Endodermal cell (in vitro differentiated cells): ENCODE measurements at regions not wholly inside any gene's neighbourhood (a gene's known extent, or its start where the extent isn't known, plus 50 kb on each side); places are given as distances from the start of the nearest gene placed in this dataset.

Experiments
- DNase-seq: peaks from one replicate; pipeline ENCODE4 v3.0.0-alpha.2; 2017
- H3K27ac ChIP-seq: 2 replicates; pipeline ENCODE4 v1.5.1; 2013; ENCODE audit warnings: mild to moderate bottlenecking, low read depth, low read length, moderate library complexity
- H3K27me3 ChIP-seq: 2 replicates; pipeline ENCODE4 v1.6.1; 2013; ENCODE audit warnings: mild to moderate bottlenecking, low read length, moderate library complexity; ENCODE audit not compliant: insufficient read depth, control insufficient read depth, poor library complexity, severe bottlenecking
- H3K36me3 ChIP-seq: 2 replicates; pipeline ENCODE4 v1.7.0; 2013; ENCODE audit warnings: mild to moderate bottlenecking, low read length, moderate library complexity; ENCODE audit not compliant: control insufficient read depth, insufficient read depth
- H3K4me1 ChIP-seq: one replicate; pipeline ENCODE4 v1.7.0; 2013; ENCODE audit warnings: low read length; ENCODE audit not compliant: control insufficient read depth, insufficient read depth
- H3K4me3 ChIP-seq: 2 replicates; pipeline ENCODE4 v1.5.1; 2013; ENCODE audit warnings: mild to moderate bottlenecking, low read length, moderate library complexity
- H3K9ac ChIP-seq: 2 replicates; pipeline ENCODE4 v1.6.1; 2013; ENCODE audit warnings: mild to moderate bottlenecking, low read length, moderate library complexity; ENCODE audit not compliant: poor library complexity, severe bottlenecking; ENCODE audit errors: extremely low read depth
- H3K9me3 ChIP-seq: 2 replicates; pipeline ENCODE4 v1.6.1; 2013; ENCODE audit warnings: mild to moderate bottlenecking, low read length, moderate library complexity; ENCODE audit not compliant: control insufficient read depth
- H3K27ac Mint-ChIP-seq: 2 replicates; pipeline ENCODE4 v1.8.0; 2020; ENCODE audit warnings: mixed read lengths
- H3K27me3 Mint-ChIP-seq: 2 replicates; pipeline ENCODE4 v1.8.0; 2021; ENCODE audit warnings: mild to moderate bottlenecking, mixed read lengths; ENCODE audit not compliant: insufficient read depth
- H3K36me3 Mint-ChIP-seq: 2 replicates; pipeline ENCODE4 v1.8.0; 2020; ENCODE audit warnings: low read depth, mixed read lengths
- H3K4me1 Mint-ChIP-seq: 2 replicates; pipeline ENCODE4 v1.8.0; 2020; ENCODE audit warnings: mixed read lengths
- H3K4me3 Mint-ChIP-seq: 2 replicates; pipeline ENCODE4 v1.8.0; 2020; ENCODE audit warnings: mild to moderate bottlenecking, moderate library complexity, mixed read lengths
- H3K9me3 Mint-ChIP-seq: 2 replicates; pipeline ENCODE4 v1.8.0; 2020; ENCODE audit warnings: mild to moderate bottlenecking, mixed read lengths
- CTCF ChIP-seq: fragments of 200-600 bp; sonication (generic); conservative IDR thresholded peaks from 2 replicates; pipeline ENCODE4 v1.5.0; 2021; ENCODE audit warnings: antibody characterized with exemption, mild to moderate bottlenecking
- WGBS, 2 experiments: methylation state at CpG; one replicate each; pipeline versions ENCODE4 v1.1.5 to v1.1.7; 2013; ENCODE audit warnings: missing lambda C conversion rate in 2 of 2, mixed read lengths in 1 of 2; ENCODE audit not compliant: insufficient coverage in 1 of 2, insufficient read length in 1 of 2; 5-methylcytosine and 5-hydroxymethylcytosine counted together

DNA sequence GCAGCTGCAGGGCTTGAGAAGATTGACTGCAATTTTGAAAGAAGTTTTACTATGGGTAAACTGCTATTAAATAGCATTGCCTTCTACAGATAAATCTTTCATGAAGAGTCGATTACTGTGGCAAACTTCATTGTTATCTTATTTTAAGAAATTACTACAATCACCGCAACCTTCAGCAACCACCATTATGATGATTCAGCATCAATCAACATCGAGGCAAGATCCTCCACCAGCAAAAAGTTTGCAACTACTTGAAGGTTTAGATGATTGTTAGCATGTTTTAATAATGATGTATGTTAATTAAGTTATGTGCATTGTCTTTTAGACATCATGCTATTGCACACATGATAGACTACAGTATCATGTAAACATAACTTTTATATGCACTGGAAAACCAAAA lies 1511.0 kb downstream of the FSTL5 start:
- Histone ChIP-seq H3K4me3 (no peak overlapping the region), H3K9ac (no peak overlapping the region), H3K27me3 (no peaks in the 10 kb centered on the region), H3K27ac (no peak overlapping the region), H3K36me3 (no peaks in the 10 kb centered on the region), H3K9me3 (peaks cover 14% of the 10 kb centered on the region), H3K4me1 (no peaks in the 10 kb centered on the region)
- Mint-ChIP-seq H3K4me3 (no peak overlapping the region), H3K27me3 (no peaks in the 10 kb centered on the region), H3K4me1 (no peaks in the 10 kb centered on the region), H3K27ac (no peak overlapping the region), H3K9me3 (no peaks in the 10 kb centered on the region), H3K36me3 (no peaks in the 10 kb centered on the region)
- TF ChIP-seq CTCF, result no peak
- WGBS, 2 experiments, result 80 to 94% methylated on average over 1 to 3 of the region's 3 CpGs
- no peak for DNase-seq

DNA sequence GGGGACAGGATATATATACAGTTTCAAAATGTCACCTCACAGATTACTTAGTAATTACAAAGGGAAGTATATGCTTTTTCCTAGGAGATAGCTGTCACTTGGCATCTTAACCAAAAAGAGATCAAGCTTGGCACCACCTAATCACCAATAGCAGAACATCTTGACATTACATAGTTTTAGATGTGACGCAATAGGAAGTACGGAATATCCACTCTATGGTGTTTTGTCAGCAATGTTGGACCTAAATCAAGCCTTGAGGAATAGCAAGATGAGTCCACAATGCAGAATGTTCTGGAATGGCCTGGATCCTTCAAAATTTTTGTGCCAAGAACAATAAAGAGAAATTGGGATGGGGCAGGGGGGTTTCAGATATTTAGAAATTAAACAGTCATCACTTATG lies 1488.2 kb downstream of the FSTL5 start:
- Mint-ChIP-seq H3K4me1 (no peaks in the 10 kb centered on the region), H3K9me3 (no peaks in the 10 kb centered on the region), H3K4me3 (no peak overlapping the region), H3K27me3 (no peaks in the 10 kb centered on the region), H3K27ac (no peak overlapping the region), H3K36me3 (no peaks in the 10 kb centered on the region)
- Histone ChIP-seq H3K4me1 (no peaks in the 10 kb centered on the region), H3K36me3 (no peaks in the 10 kb centered on the region), H3K4me3 (no peak overlapping the region), H3K9me3 (no peaks in the 10 kb centered on the region), H3K27ac (no peak overlapping the region), H3K27me3 (no peaks in the 10 kb centered on the region), H3K9ac (no peak overlapping the region)
- no peak for TF ChIP-seq CTCF
- WGBS, 2 experiments, result 97% methylated on average over 2 of the region's 2 CpGs; no CpG with 5 or more reads in 1 of the 2 experiments
- DNase-seq, result no peak

GRCh38 chr4:160685729-160686128 lies 1478.1 kb downstream of the FSTL5 start:
- no peak overlapping the region for H3K4me3 ChIP-seq
- H3K27me3 ChIP-seq, result no peaks in the 10 kb centered on the region
- no peaks in the 10 kb centered on the region for H3K4me1 ChIP-seq
- no peaks in the 10 kb centered on the region for H3K36me3 Mint-ChIP-seq
- no peaks in the 10 kb centered on the region for H3K27me3 Mint-ChIP-seq
- DNase-seq, result no peak
- TF ChIP-seq CTCF, result no peak
- H3K36me3 ChIP-seq, result no peaks in the 10 kb centered on the region
- H3K27ac ChIP-seq, result no peak overlapping the region
- peaks cover 5% of the 10 kb centered on the region for H3K9me3 ChIP-seq
- H3K4me3 Mint-ChIP-seq, result no peak overlapping the region
- H3K9me3 Mint-ChIP-seq, result peaks cover 3% of the 10 kb centered on the region
- no peak overlapping the region for H3K9ac ChIP-seq
- no peak overlapping the region for H3K27ac Mint-ChIP-seq
- H3K4me1 Mint-ChIP-seq, result no peaks in the 10 kb centered on the region
